PFSK-1 (cell line): ENCODE measurements at regions not wholly inside any gene's neighbourhood (a gene's known extent, or its start where the extent isn't known, plus 50 kb on each side); places are given as distances from the start of the nearest gene placed in this dataset.

ENCODE experiments used
- FOXP2 ChIP-seq: optimal IDR thresholded peaks from 2 replicates; pipeline ENCODE3; 2011; ENCODE audit warnings: borderline replicate concordance, control low read depth, inconsistent platforms; ENCODE audit not compliant: insufficient read depth; ENCODE audit errors: extremely low read length, extremely low read depth
- POLR2AphosphoS5 ChIP-seq: IDR thresholded peaks from 2 replicates; pipeline ENCODE4 v1.6.1; 2012; ENCODE audit warnings: low read depth, mild to moderate bottlenecking, control low read depth, low read length, moderate library complexity
- SIN3A ChIP-seq: IDR thresholded peaks from 2 replicates; pipeline ENCODE4 v1.6.1; 2012; ENCODE audit warnings: mild to moderate bottlenecking, low read length, moderate library complexity, borderline replicate concordance; ENCODE audit not compliant: insufficient read depth
- TAF1 ChIP-seq: IDR thresholded peaks from 2 replicates; pipeline ENCODE4 v1.6.1; 2012; ENCODE audit warnings: low read length, control low read depth, borderline replicate concordance; ENCODE audit not compliant: insufficient read depth

GRCh38 chr13:74388626-74389025 is 254.4 kb upstream of the KLF12 start:
- no peak for TF ChIP-seq POLR2AphosphoS5
- no peak for TF ChIP-seq FOXP2
- no peak for TF ChIP-seq SIN3A
- TF ChIP-seq TAF1, result no peak
